Neutrophil (primary cell): ENCODE measurements at regions not wholly inside any gene's neighbourhood (a gene's known extent, or its start where the extent isn't known, plus 50 kb on each side); places are given as distances from the start of the nearest gene placed in this dataset.

Experiments
- H3K27ac ChIP-seq: fragments of 200-600 bp; sonication (generic); 2 replicates; pipeline ENCODE4 v1.5.1; 2016; ENCODE audit warnings: mild to moderate bottlenecking, moderate library complexity
- H3K27me3 ChIP-seq: fragments of 200-600 bp; sonication (generic); 2 replicates; pipeline ENCODE4 v1.6.0; 2016; ENCODE audit warnings: mild to moderate bottlenecking
- H3K36me3 ChIP-seq: fragments of 200-600 bp; sonication (generic); 2 replicates; pipeline ENCODE4 v1.5.1; 2017
- H3K4me1 ChIP-seq, 2 experiments: fragments of 200-600 bp in 1 of 2; sonication (generic) in 1 of 2; 1 replicate in 1 of 2; 2 replicates in 1 of 2; pipeline versions ENCODE4 v1.5.1 to v1.6.1; 2013 to 2016; ENCODE audit warnings: low read depth in 1 of 2, low read length in 1 of 2, mild to moderate bottlenecking in 1 of 2, moderate library complexity in 1 of 2; ENCODE audit not compliant: control insufficient read depth in 1 of 2, insufficient read depth in 1 of 2
- H3K4me3 ChIP-seq, 2 experiments: fragments of 200-600 bp in 1 of 2; sonication (generic) in 1 of 2; 1 replicate in 1 of 2; 2 replicates in 1 of 2; pipeline ENCODE4 v1.5.1; 2013 to 2016; ENCODE audit warnings: low read depth in 1 of 2, low read length in 1 of 2, mild to moderate bottlenecking in 1 of 2, moderate library complexity in 1 of 2
- H3K9me3 ChIP-seq: fragments of 200-600 bp; sonication (generic); 2 replicates; pipeline ENCODE4 v1.5.1; 2016
- CTCF ChIP-seq: fragments of 200-600 bp; sonication (generic); IDR thresholded peaks from 2 replicates; pipeline ENCODE4 v1.5.1; 2016; ENCODE audit warnings: antibody characterized with exemption

GRCh38 chr12:92297405-92297804, 151.8 kb upstream of the BTG1 start:
- Histone ChIP-seq H3K4me3 (no peak overlapping the region), H3K4me1 (peaks cover 0 to 5% of the 10 kb centered on the region in 2 experiments), H3K9me3 (no peaks in the 10 kb centered on the region), H3K27me3 (no peaks in the 10 kb centered on the region), H3K27ac (no peak overlapping the region), H3K36me3 (no peaks in the 10 kb centered on the region)
- TF ChIP-seq CTCF: no peak

GRCh38 chr12:92295523-92295922, 149.9 kb upstream of the BTG1 start:
- no peak overlapping the region for H3K4me3 ChIP-seq
- H3K36me3 ChIP-seq: no peaks in the 10 kb centered on the region
- no peak overlapping the region for H3K27ac ChIP-seq
- H3K9me3 ChIP-seq: no peaks in the 10 kb centered on the region
- TF ChIP-seq CTCF: no peak
- no peaks in the 10 kb centered on the region for H3K27me3 ChIP-seq
- H3K4me1 ChIP-seq: peaks cover 0 to under 1% of the 10 kb centered on the region in 2 experiments

GRCh38 chr12:92294676-92295440, 149.2 kb upstream of the BTG1 start:
- Histone ChIP-seq H3K36me3 (no peaks in the 10 kb centered on the region), H3K27me3 (no peaks in the 10 kb centered on the region), H3K4me1 (no peaks in the 10 kb centered on the region), H3K4me3 (no peak overlapping the region), H3K9me3 (no peaks in the 10 kb centered on the region), H3K27ac (no peak overlapping the region)
- TF ChIP-seq CTCF: no peak

- Histone ChIP-seq H3K27ac (no peak overlapping the region), H3K4me1 (no peaks in the 10 kb centered on the region), H3K36me3 (no peaks in the 10 kb centered on the region), H3K9me3 (no peaks in the 10 kb centered on the region), H3K27me3 (no peaks in the 10 kb centered on the region), H3K4me3 (no peak overlapping the region)
- TF ChIP-seq CTCF: no peak
Observed at GRCh38 chr12:92292016-92292415, 146.4 kb upstream of the BTG1 start.

GRCh38 chr12:92290886-92291285, 145.2 kb upstream of the BTG1 start:
- Histone ChIP-seq H3K9me3 (no peaks in the 10 kb centered on the region), H3K27ac (no peak overlapping the region), H3K27me3 (no peaks in the 10 kb centered on the region), H3K4me1 (no peaks in the 10 kb centered on the region), H3K36me3 (no peaks in the 10 kb centered on the region), H3K4me3 (no peak overlapping the region)
- TF ChIP-seq CTCF: no peak

GRCh38 chr12:92290350-92290695, 144.7 kb upstream of the BTG1 start:
- Histone ChIP-seq H3K27me3 (no peaks in the 10 kb centered on the region), H3K27ac (no peak overlapping the region), H3K4me1 (no peaks in the 10 kb centered on the region), H3K4me3 (no peak overlapping the region), H3K36me3 (no peaks in the 10 kb centered on the region), H3K9me3 (no peaks in the 10 kb centered on the region)
- TF ChIP-seq CTCF: no peak
